ENCODE measurements at regions not wholly inside any gene's neighbourhood (a gene's known extent, or its start where the extent isn't known, plus 50 kb on each side); places are given as distances from the start of the nearest gene placed in this dataset.

GRCh38 chr11:31926106-31926505 is 115.0 kb upstream of the PAX6 start:
- DNase-seq (ENCODE audit: low read depth), result no peak
- no peak for TF ChIP-seq MAX (IDR thresholded peaks at IDR 0.05; ENCODE audit: low read depth, low read length)
- no peak for TF ChIP-seq POLR2A (IDR thresholded peaks at IDR 0.05; ENCODE audit: extremely low read depth, insufficient read length)
- TF ChIP-seq MYC (IDR thresholded peaks at IDR 0.05; ENCODE audit: low read depth, low read length), result no peak
- no peak overlapping the region for H3K4me3 ChIP-seq (ENCODE audit: low read depth, low read length)

GRCh38 chr11:31922450-31922849 is 111.3 kb upstream of the PAX6 start:
- TF ChIP-seq POLR2A (IDR thresholded peaks at IDR 0.05; ENCODE audit: extremely low read depth, insufficient read length), result no peak
- no peak for TF ChIP-seq CTCF (IDR thresholded peaks at IDR 0.05; ENCODE audit: low read depth, low read length)
- no peak for TF ChIP-seq MYC (IDR thresholded peaks at IDR 0.05; ENCODE audit: low read depth, low read length)
- TF ChIP-seq MAX (IDR thresholded peaks at IDR 0.05; ENCODE audit: low read depth, low read length), result no peak
- DNase-seq (ENCODE audit: low read depth), result no peak
- H3K4me3 ChIP-seq (ENCODE audit: low read depth, low read length), result no peak overlapping the region

- DNase-seq (ENCODE audit: low read depth), result no peak
- no peak for TF ChIP-seq MAX (IDR thresholded peaks at IDR 0.05; ENCODE audit: low read depth, low read length)
- no peak for TF ChIP-seq MYC (IDR thresholded peaks at IDR 0.05; ENCODE audit: low read depth, low read length)
- TF ChIP-seq POLR2A (IDR thresholded peaks at IDR 0.05; ENCODE audit: extremely low read depth, insufficient read length), result no peak
- no peak for TF ChIP-seq CTCF (IDR thresholded peaks at IDR 0.05; ENCODE audit: low read depth, low read length)
- no peak overlapping the region for H3K4me3 ChIP-seq (ENCODE audit: low read depth, low read length)
Measured at GRCh38 chr11:31921081-31921480, 110.0 kb upstream of the PAX6 start.

GRCh38 chr11:31919175-31919574 is 108.1 kb upstream of the PAX6 start:
- no peak overlapping the region for H3K4me3 ChIP-seq (ENCODE audit: low read depth, low read length)
- TF ChIP-seq CTCF (IDR thresholded peaks at IDR 0.05; ENCODE audit: low read depth, low read length) (no peak), MYC (IDR thresholded peaks at IDR 0.05; ENCODE audit: low read depth, low read length) (no peak), POLR2A (IDR thresholded peaks at IDR 0.05; ENCODE audit: extremely low read depth, insufficient read length) (no peak), MAX (IDR thresholded peaks at IDR 0.05; ENCODE audit: low read depth, low read length) (no peak)
- DNase-seq (ENCODE audit: low read depth), result no peak

GRCh38 chr11:31915867-31916266 is 104.7 kb upstream of the PAX6 start:
- no peak for TF ChIP-seq MYC (IDR thresholded peaks at IDR 0.05; ENCODE audit: low read depth, low read length)
- no peak for TF ChIP-seq MAX (IDR thresholded peaks at IDR 0.05; ENCODE audit: low read depth, low read length)
- TF ChIP-seq CTCF (IDR thresholded peaks at IDR 0.05; ENCODE audit: low read depth, low read length), result no peak
- no peak for TF ChIP-seq POLR2A (IDR thresholded peaks at IDR 0.05; ENCODE audit: extremely low read depth, insufficient read length)
- DNase-seq (ENCODE audit: low read depth), result no peak
- no peak overlapping the region for H3K4me3 ChIP-seq (ENCODE audit: low read depth, low read length)

- no peak for DNase-seq (ENCODE audit: low read depth)
- no peak overlapping the region for H3K4me3 ChIP-seq (ENCODE audit: low read depth, low read length)
- no peak for TF ChIP-seq MYC (IDR thresholded peaks at IDR 0.05; ENCODE audit: low read depth, low read length)
- TF ChIP-seq CTCF (IDR thresholded peaks at IDR 0.05; ENCODE audit: low read depth, low read length), result no peak
- no peak for TF ChIP-seq POLR2A (IDR thresholded peaks at IDR 0.05; ENCODE audit: extremely low read depth, insufficient read length)
- TF ChIP-seq MAX (IDR thresholded peaks at IDR 0.05; ENCODE audit: low read depth, low read length), result no peak
Measured at GRCh38 chr11:31913985-31914384, 102.9 kb upstream of the PAX6 start.

All from NB4 (cell line).